Stomach (tissue), 8 donors: ENCODE measurements at regions not wholly inside any gene's neighbourhood (a gene's known extent, or its start where the extent isn't known, plus 50 kb on each side); places are given as distances from the start of the nearest gene placed in this dataset.

Source experiments
- DNase-seq, 2 donors: peaks; one replicate each; pipeline versions ENCODE4 v3.0.0 to v3.0.0-alpha.2; 2013 to 2019
- H3K27ac ChIP-seq, 5 donors: fragments of 200-600 bp in 4 of 5; sonication (generic) in 4 of 5; one replicate each; pipeline ENCODE4 v1.5.1; 2013 to 2019; ENCODE audit warnings: mild to moderate bottlenecking in 1 of 5, moderate library complexity in 1 of 5
- H3K27me3 ChIP-seq, 3 donors: fragments of 200-600 bp; sonication (generic); one replicate each; pipeline ENCODE4 v1.5.1; 2017 to 2019; ENCODE audit warnings: mixed run types in 1 of 3
- H3K36me3 ChIP-seq, 4 donors: fragments of 200-600 bp; sonication (generic); 1 replicate in 3 of 4; 2 replicates in 1 of 4; pipeline ENCODE4 v1.5.1; 2016 to 2019
- H3K4me1 ChIP-seq, 4 donors: fragments of 200-600 bp; sonication (generic); one replicate each; pipeline ENCODE4 v1.5.1; 2016 to 2019
- H3K4me3 ChIP-seq, 4 donors: fragments of 200-600 bp; sonication (generic) in 3 of 4; one replicate each; pipeline ENCODE4 v1.5.1; 2016 to 2019; ENCODE audit warnings: mild to moderate bottlenecking in 1 of 4
- H3K9me3 ChIP-seq, 4 donors: fragments of 200-600 bp; sonication (generic); one replicate each; pipeline ENCODE4 v1.5.1; 2016 to 2019
- EP300 ChIP-seq: sonication (generic); formaldehyde crosslinking; IDR thresholded peaks from one replicate; pipeline ENCODE4 v1.6.1; 2017; ENCODE audit warnings: antibody characterized with exemption
- POLR2A ChIP-seq, 4 donors: fragments of 450-650 bp; IDR thresholded peaks; one replicate each; pipeline ENCODE4 v1.6.1; 2016; ENCODE audit warnings: antibody characterized with exemption in 4 of 4, control low read depth in 2 of 4, mild to moderate bottlenecking in 1 of 4, moderate library complexity in 1 of 4
- POLR2AphosphoS5 ChIP-seq, 3 donors: sonication (generic); formaldehyde crosslinking; IDR thresholded peaks; one replicate each; pipeline ENCODE4 v1.6.1; 2016; ENCODE audit warnings: antibody characterized with exemption in 3 of 3
- WGBS, 5 donors: extraction: QIAGEN DNeasy Blood & Tissue Kit in 3 of 5; methylation state at CpG; one replicate each; pipeline versions ENCODE4 v1.1.5 to v1.1.7; 2013 to 2018; 5-methylcytosine and 5-hydroxymethylcytosine counted together
- intact Hi-C: fragments of 100-400 bp; cut with DNase I; formaldehyde crosslinking; loops from one replicate; pipeline ENCODE4 v1.15.1; 2023; ENCODE audit warnings: low total_unique reads
- TF ChIP-seq, protein P1 (sequence below), 7 experiments: fragments of 450-650 bp in 4 of 7; fragments of 200-600 bp in 3 of 7; sonication (generic) in 3 of 7; IDR thresholded peaks; one replicate each; pipeline ENCODE4 v1.5.1; 2016 to 2019; ENCODE audit warnings: antibody characterized with exemption in 7 of 7, control low read depth in 2 of 7, mild to moderate bottlenecking in 1 of 7
- donor health status: healthy with polysubstance abuse.
- donor health status: Bipolar disorder and iron deficiency.
- donor health status: healthy.

DNA sequence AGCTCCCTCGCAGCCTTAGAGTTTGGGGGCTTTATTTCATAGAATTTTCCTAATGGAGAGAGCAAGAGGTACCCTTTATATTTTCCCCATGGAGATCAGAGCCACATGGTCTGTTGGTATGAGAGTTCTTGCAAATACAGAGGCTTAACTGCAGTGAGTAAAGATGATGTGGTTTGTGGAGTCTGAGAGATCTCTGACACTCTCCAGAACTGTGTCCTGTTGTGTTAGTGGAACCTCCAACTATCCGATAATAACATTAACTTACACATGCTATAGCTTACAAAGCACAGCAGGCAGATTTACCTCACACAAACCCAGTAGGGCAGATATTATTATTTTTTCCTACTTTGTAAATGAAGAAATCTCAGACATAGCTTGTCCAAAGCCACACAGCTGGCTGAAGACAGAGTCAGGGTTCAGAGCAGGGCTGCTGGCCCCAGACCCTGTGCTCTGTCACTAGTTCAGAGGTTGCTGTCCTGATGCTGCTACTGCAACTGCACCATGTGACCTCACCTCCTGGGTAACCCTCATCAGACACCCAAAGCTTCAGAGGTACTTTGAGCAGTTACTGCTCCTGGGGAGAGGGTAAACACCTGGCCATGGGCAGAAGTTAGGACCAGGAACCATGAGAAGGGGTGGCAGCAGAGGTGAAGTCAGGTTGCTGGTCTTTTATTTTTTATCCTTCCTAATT, 384.8 kb upstream of the PROX1 start:
- TF ChIP-seq POLR2AphosphoS5 (IDR thresholded peaks at IDR 0.05) (no peak), POLR2A (IDR thresholded peaks at IDR 0.05) (no peak), EP300 (no peak)
- TF ChIP-seq, protein P1, sequence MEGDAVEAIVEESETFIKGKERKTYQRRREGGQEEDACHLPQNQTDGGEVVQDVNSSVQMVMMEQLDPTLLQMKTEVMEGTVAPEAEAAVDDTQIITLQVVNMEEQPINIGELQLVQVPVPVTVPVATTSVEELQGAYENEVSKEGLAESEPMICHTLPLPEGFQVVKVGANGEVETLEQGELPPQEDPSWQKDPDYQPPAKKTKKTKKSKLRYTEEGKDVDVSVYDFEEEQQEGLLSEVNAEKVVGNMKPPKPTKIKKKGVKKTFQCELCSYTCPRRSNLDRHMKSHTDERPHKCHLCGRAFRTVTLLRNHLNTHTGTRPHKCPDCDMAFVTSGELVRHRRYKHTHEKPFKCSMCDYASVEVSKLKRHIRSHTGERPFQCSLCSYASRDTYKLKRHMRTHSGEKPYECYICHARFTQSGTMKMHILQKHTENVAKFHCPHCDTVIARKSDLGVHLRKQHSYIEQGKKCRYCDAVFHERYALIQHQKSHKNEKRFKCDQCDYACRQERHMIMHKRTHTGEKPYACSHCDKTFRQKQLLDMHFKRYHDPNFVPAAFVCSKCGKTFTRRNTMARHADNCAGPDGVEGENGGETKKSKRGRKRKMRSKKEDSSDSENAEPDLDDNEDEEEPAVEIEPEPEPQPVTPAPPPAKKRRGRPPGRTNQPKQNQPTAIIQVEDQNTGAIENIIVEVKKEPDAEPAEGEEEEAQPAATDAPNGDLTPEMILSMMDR (IDR thresholded peaks at IDR 0.05), result no peak
- Histone ChIP-seq H3K4me3 (no peak overlapping the region), H3K9me3 (no peaks in the 10 kb centered on the region), H3K27me3 (peaks cover 0 to 4% (median 0%) of the 10 kb centered on the region in 3 donors), H3K36me3 (no peaks in the 10 kb centered on the region), H3K4me1 (no peaks in the 10 kb centered on the region), H3K27ac (no peak overlapping the region)
- WGBS, 5 donors, result 87 to 95% (median 88%) methylated on average over 2 of the region's 2 CpGs
- intact Hi-C loops, result no loop called here
- DNase-seq, result no peak

DNA sequence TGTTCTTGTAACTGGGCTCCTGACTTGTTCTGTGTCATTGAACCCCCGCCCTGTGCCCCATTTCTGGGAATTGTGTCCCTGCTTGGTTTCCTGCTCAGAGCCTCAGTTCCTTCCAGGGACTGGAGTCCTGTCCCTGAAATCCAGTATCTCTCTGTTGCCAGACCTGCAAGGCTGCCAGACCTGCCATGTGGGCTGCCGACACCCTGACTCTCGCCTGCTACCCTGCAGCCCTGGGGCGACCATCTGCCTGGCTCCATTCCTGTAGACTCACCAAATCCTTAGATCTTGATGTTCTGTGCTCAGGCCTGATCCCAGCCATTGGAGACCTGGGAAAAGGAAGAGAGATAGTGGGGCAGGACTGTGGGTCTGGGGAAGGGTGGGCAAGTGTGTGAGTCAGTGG, 383.3 kb upstream of the PROX1 start:
- no peaks in the 10 kb centered on the region for H3K9me3 ChIP-seq
- 76 to 89% (median 82%) methylated on average over 3 to 4 of the region's 4 CpGs for WGBS, 5 donors
- no peak for DNase-seq

DNA sequence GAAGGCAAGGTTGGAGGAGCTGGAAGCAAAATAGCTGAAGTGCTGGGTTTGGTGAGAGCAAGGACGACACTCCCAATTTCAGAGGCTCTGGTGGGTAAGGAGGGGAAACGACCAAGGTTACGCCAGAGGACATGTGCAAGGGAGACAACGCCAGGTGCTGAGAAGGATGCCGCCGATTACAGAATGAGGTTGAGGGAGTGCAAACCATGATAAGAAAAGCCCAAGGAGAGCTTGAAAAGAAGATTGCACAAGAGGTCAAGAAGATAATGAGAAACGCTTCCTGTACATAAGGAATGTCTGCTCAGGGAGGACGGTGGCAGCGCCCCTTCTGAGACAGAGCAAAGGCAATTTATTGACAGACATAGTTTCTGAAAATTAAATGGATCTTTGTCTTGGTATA, 382.0 kb upstream of the PROX1 start:
- Histone ChIP-seq H3K9me3 (no peaks in the 10 kb centered on the region), H3K27ac (no peak overlapping the region), H3K27me3 (peaks cover 0 to 4% (median 0%) of the 10 kb centered on the region in 3 donors), H3K4me3 (no peak overlapping the region), H3K4me1 (no peaks in the 10 kb centered on the region), H3K36me3 (no peaks in the 10 kb centered on the region)
- intact Hi-C loops, result no loop called here
- WGBS, 5 donors, result 53 to 70% (median 67%) methylated on average over 9 of the region's 9 CpGs
- no peak for DNase-seq
- TF ChIP-seq POLR2A (IDR thresholded peaks at IDR 0.05), result no peak

More for the DNA sequence above, 383.3 kb upstream of the PROX1 start:
- Histone ChIP-seq H3K36me3 (no peaks in the 10 kb centered on the region), H3K4me1 (no peaks in the 10 kb centered on the region), H3K27me3 (peaks cover 0 to 4% (median 0%) of the 10 kb centered on the region in 3 donors), H3K27ac (no peak overlapping the region), H3K4me3 (no peak overlapping the region)
- TF ChIP-seq, protein P1 (IDR thresholded peaks at IDR 0.05), result no peak
- TF ChIP-seq POLR2A (IDR thresholded peaks at IDR 0.05) (no peak), POLR2AphosphoS5 (IDR thresholded peaks at IDR 0.05) (no peak), EP300 (no peak)
- intact Hi-C loops, result no loop called here

DNA sequence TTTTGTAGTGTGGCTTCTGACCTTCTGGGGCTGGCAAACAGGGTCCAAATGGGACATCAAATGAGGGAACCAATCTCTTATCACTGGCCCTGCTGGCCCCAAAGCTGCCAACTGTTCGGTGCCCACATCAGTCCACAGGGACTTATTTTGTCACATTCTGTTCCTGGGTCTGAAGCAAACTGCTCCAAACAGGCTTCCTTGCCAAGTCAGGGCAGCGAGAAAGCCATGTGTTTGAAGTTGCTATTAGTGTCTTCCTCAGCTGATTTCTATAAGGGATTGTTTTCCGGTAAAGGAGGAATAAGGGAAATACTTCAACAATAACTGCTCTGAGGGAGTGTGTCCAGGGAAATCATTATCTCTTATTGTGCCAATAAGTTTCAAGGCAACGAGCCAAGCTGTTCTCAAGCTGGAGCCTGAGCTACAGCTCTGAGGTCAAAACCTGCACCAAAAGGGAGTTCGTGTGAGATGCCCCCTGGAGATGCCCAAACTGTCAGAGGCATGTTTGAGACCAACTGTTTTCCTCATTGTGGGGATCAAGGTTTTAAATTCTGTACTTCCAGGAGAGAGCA, 381.4 kb upstream of the PROX1 start:
- DNase-seq, result no peak
- intact Hi-C loops, result no loop called here

More for the DNA sequence above, 381.4 kb upstream of the PROX1 start:
- no peak for TF ChIP-seq POLR2A (IDR thresholded peaks at IDR 0.05)
- TF ChIP-seq EP300, result no peak
- no peak for TF ChIP-seq POLR2AphosphoS5 (IDR thresholded peaks at IDR 0.05)
- TF ChIP-seq, protein P1 (IDR thresholded peaks at IDR 0.05), result no peak
- H3K9me3 ChIP-seq, result no peaks in the 10 kb centered on the region
- H3K36me3 ChIP-seq, result no peaks in the 10 kb centered on the region
- H3K4me1 ChIP-seq, result no peaks in the 10 kb centered on the region
- H3K27ac ChIP-seq, result no peak overlapping the region
- no peak overlapping the region for H3K4me3 ChIP-seq
- WGBS, 5 donors, result 34 to 54% (median 43%) methylated on average over 5 of the region's 5 CpGs
- peaks cover 0 to 4% (median 0%) of the 10 kb centered on the region in 3 donors for H3K27me3 ChIP-seq
